Activated T-helper 1 cell treated with anti-CD3 and anti-CD28 coated beads, Interleukin-12 subunit alpha, Interleukin-12 subunit beta, Interleukin-2, Interleukin-4 antibody, amounts not matched to agents 30 ng/mL and 10 ng/mL and 1 ng/mL, durations not matched to agents 14 hours and 24 hours and 36 hours (primary cell): ENCODE measurements at regions not wholly inside any gene's neighbourhood (a gene's known extent, or its start where the extent isn't known, plus 50 kb on each side); places are given as distances from the start of the nearest gene placed in this dataset.
"Not testable (repeated sequence)": the region's sequence is repeated elsewhere in the genome, so short reads cannot be mapped to it uniquely, and the experiment has no call there.

ENCODE experiments used
- DNase-seq: peaks from one replicate; pipeline ENCODE4 v3.0.0; 2021; ENCODE audit warnings: low spot score
- H3K27ac Mint-ChIP-seq: one replicate; pipeline ENCODE4 v1.8.0; 2021; ENCODE audit warnings: mild to moderate bottlenecking, mixed read lengths
- H3K27me3 Mint-ChIP-seq: one replicate; pipeline ENCODE4 v1.8.0; 2022; ENCODE audit warnings: mild to moderate bottlenecking, moderate library complexity, mixed read lengths; ENCODE audit not compliant: insufficient read depth
- H3K36me3 Mint-ChIP-seq: one replicate; pipeline ENCODE4 v1.8.0; 2021; ENCODE audit warnings: low read depth, mixed read lengths
- H3K4me1 Mint-ChIP-seq: one replicate; pipeline ENCODE4 v1.8.0; 2021; ENCODE audit warnings: low read depth, mixed read lengths
- H3K4me3 Mint-ChIP-seq: one replicate; pipeline ENCODE4 v1.8.0; 2021; ENCODE audit warnings: mild to moderate bottlenecking, moderate library complexity, mixed read lengths
- H3K9me3 Mint-ChIP-seq: one replicate; pipeline ENCODE4 v1.8.0; 2021; ENCODE audit warnings: mixed read lengths
- intact Hi-C: fragments of 100-400 bp; cut with micrococcal nuclease; formaldehyde crosslinking; loops from one replicate; pipeline ENCODE4 v1.15.1; 2024

DNA sequence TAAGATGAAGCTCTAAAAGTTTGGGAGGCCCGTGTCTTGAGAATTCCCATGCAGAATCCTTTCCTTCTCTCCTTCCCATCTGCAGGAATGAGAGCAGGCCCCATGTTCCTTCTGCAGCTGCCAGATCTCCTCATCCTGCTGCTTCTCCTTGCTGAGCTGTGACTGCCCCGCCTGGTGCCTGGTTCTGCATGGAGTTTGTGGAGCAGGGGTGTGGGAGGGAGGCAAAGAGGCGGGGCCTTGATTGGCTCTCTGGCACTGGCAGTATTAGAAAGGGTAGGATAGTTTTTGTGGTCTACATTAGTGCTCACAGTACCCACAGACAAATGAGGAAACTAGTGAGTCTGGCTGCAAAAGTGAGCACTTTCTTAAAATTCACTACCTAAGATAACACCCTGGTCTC is 91.1 kb upstream of the CLPB start:
- Mint-ChIP-seq H3K9me3 (no peaks in the 10 kb centered on the region), H3K27ac (no peak overlapping the region), H3K36me3 (peaks cover 1% of the 10 kb centered on the region), H3K4me3 (no peak overlapping the region), H3K27me3 (peaks cover 11% of the 10 kb centered on the region), H3K4me1 (peaks cover 12% of the 10 kb centered on the region)
- DNase-seq: no peak
- intact Hi-C loops: no loop called here

DNA sequence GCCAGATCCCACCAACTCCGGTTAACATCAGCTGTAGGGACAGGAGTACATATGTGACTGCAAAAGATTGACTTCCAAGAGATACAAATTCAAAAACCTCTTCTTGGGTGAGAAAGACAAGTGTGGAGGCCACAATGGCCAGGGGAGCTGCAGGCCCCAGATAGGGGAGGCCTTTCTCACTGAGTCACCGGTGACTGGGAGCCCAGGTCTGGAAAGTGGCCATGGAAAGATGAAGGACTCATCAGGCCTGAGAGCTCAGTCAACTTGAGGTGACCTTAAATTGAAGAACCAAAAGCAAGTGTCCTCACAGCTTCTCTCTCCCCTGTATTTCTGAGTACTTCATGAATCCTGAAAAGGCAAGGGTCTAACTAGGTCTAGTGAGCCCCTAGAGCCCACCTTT is 90.4 kb upstream of the CLPB start:
- no peak for DNase-seq
- H3K9me3 Mint-ChIP-seq: no peaks in the 10 kb centered on the region
- H3K27ac Mint-ChIP-seq: no peak overlapping the region
- H3K4me1 Mint-ChIP-seq: peaks cover 20% of the 10 kb centered on the region
- peaks cover 11% of the 10 kb centered on the region for H3K27me3 Mint-ChIP-seq
- intact Hi-C loops: no loop called here
- no peak overlapping the region for H3K4me3 Mint-ChIP-seq
- peaks cover 1% of the 10 kb centered on the region for H3K36me3 Mint-ChIP-seq

DNA sequence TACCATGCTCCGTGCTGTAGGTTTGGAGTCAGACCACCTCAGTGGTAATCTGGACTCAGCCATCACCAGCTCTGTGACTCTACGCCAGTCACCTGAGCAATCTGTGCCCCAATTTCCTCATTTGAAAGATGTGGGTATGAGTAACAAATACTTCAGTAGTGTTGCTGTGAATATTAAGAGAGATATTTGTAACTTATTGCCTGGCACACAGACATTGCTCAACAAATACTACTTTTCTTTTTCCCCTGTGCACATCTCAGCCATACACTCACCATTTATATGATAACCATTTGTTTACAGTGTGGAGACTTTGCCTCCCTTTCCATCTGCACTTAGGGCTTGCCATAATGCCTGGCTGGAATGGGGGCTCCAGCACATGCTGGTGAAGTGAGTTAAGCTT is 89.7 kb upstream of the CLPB start:
- Mint-ChIP-seq H3K9me3 (no peaks in the 10 kb centered on the region), H3K36me3 (peaks cover 1% of the 10 kb centered on the region), H3K4me3 (no peak overlapping the region), H3K27ac (no peak overlapping the region), H3K27me3 (peaks cover 11% of the 10 kb centered on the region), H3K4me1 (peaks cover 27% of the 10 kb centered on the region)
- DNase-seq: no peak
- intact Hi-C loops: no loop called here

DNA sequence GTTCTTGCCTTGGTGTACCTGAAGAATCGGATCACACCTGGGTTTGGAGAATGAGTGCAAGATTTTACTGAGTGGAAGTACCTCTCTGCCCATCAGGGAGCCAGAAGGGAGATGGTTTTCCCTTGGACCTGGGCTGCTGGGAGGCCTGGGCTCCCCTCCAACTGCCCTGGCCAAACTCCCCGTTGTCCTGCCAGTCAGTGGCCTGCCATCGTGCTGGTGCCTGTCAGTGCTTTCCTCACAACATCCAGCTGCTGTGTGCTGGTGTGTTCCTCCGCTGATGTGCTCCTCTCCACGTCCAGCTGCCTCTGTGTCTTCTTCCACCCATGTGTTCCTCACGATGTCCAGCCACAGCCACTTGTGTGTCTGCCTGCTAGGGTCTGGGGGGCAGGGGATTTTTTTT is 87.9 kb upstream of the CLPB start:
- Mint-ChIP-seq H3K9me3 (no peaks in the 10 kb centered on the region), H3K27me3 (peaks cover 5% of the 10 kb centered on the region), H3K4me3 (no peak overlapping the region), H3K36me3 (peaks cover 1% of the 10 kb centered on the region), H3K4me1 (peaks cover 29% of the 10 kb centered on the region), H3K27ac (no peak overlapping the region)
- intact Hi-C loops: no loop called here
- DNase-seq: no peak

DNA sequence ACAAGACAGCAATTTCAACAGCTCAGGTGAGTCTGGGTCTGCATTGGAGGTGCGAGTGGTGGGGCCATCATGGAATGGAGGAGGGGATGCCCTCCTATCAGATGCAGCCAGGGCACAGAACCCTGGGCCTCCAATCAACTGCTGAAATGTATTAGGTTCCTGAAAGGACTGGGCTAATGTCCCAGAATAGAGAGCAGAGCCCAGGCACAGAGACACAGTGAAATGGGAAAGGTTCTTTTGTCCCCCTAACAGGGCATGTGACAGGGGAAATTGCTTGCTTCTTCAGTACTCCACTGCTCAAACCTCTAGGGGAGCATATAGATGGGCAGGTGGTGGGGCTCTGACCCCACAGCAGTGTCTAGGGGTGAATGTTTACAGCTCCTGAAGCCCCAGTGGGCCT is 87.3 kb upstream of the CLPB start:
- peaks cover 29% of the 10 kb centered on the region for H3K4me1 Mint-ChIP-seq
- H3K36me3 Mint-ChIP-seq: peaks cover 1% of the 10 kb centered on the region
- peaks cover 7% of the 10 kb centered on the region for H3K27me3 Mint-ChIP-seq
- intact Hi-C loops: loop anchor here (2.0 kb wide), 1 partner anchor 39 kb away; no protein-coding TSS in a partner anchor
- DNase-seq: no peak
- H3K27ac Mint-ChIP-seq: no peak overlapping the region
- H3K9me3 Mint-ChIP-seq: no peaks in the 10 kb centered on the region
- no peak overlapping the region for H3K4me3 Mint-ChIP-seq

DNA sequence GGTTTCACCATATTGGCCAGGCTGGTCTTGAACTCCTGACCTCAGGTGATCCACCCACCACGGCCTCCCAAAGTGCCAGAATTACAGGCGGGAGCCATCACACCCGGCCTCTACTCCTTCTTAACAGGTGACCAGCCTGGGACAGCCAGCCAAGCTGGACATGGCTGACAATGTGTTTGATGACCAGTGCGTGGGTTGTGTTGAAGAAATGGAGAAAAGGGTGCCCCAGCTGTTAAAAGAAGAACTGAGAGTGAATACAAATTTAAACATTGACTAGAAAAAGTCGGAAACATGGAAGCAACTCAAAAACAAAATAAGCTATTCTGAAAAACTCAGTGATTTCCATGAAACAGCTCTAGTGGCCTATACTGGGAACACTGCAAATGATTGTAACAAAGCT is 86.5 kb upstream of the CLPB start:
- H3K36me3 Mint-ChIP-seq: peaks cover 1% of the 10 kb centered on the region
- no peak overlapping the region for H3K27ac Mint-ChIP-seq
- peaks cover 11% of the 10 kb centered on the region for H3K27me3 Mint-ChIP-seq
- H3K9me3 Mint-ChIP-seq: peaks cover 3% of the 10 kb centered on the region
- peaks cover 29% of the 10 kb centered on the region for H3K4me1 Mint-ChIP-seq
- H3K4me3 Mint-ChIP-seq: no peak overlapping the region
- DNase-seq: no peak
- intact Hi-C loops: loop anchor here (1.0 to 2.0 kb wide), 2 partner anchors 38 to 147 kb away; no protein-coding TSS in a partner anchor

DNA sequence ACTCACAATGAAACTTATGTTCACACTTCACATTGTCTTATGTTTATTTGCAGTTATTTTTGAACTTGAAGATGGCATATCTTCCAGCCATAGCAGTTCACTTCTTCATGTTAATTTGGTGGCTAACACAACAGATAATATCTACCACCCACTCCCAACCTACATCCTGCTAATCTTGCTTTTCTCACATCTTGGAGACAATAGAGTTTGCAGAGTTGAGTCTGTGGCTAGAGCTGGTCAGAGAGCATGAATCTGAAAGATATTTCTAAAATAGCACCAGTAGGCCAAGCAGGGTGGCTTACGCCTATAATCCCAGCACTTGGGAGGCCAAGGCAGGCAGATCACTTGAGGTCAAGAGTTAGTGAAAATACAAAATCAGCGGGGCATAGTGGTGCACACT is 85.6 kb upstream of the CLPB start:
- peak overlapping the region; percentile 71 for H3K4me3 Mint-ChIP-seq
- peak; percentile 25 for DNase-seq
- H3K36me3 Mint-ChIP-seq, H3K9me3 Mint-ChIP-seq: not testable (repeated sequence)
- H3K27ac Mint-ChIP-seq: peak overlapping the region; percentile 75
- H3K4me1 Mint-ChIP-seq: peaks cover 29% of the 10 kb centered on the region
- peaks cover 15% of the 10 kb centered on the region for H3K27me3 Mint-ChIP-seq
- intact Hi-C loops: loop anchor here (1.0 to 2.0 kb wide), 2 partner anchors 37 to 148 kb away; no protein-coding TSS in a partner anchor

DNA sequence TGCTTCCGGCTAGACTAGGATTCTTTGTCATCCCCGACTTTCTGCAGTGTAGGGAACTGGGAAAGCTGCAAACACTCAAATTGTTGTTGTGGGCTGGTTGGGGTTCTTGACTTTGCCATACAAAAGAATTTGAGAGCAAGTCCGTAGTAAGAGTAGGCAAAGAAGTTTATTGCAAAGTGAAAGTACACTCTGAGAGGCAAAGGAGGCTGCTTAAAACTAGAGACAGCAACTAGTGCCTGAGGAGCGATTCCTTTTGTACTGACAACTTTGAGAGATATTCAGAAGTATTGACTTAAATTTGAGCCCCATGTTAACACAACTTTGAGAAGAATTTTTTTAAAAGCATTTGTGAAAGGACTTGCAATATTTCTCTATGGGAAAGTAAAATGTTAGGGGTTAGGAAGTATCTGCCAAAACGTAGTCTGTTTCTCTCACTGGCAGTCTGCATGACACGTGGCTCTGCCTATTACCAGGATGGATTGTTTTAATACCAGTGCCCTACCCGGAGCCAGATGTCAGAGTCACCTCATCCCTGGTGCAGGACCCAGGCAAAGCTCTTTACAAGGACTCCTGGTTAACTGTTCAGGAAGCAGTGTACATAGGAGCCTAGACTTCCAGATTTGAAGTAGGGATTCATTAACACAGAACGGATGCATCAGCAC is 85.0 kb upstream of the CLPB start:
- H3K9me3 Mint-ChIP-seq: peaks cover 3% of the 10 kb centered on the region
- H3K27me3 Mint-ChIP-seq: peaks cover 16% of the 10 kb centered on the region
- H3K27ac Mint-ChIP-seq: peak overlapping the region; percentile 63
- peaks cover 29% of the 10 kb centered on the region for H3K4me1 Mint-ChIP-seq
- H3K36me3 Mint-ChIP-seq: peaks cover 1% of the 10 kb centered on the region
- intact Hi-C loops: no loop called here
- DNase-seq: peak; percentile 8
- H3K4me3 Mint-ChIP-seq: peak overlapping the region; percentile 71

DNA sequence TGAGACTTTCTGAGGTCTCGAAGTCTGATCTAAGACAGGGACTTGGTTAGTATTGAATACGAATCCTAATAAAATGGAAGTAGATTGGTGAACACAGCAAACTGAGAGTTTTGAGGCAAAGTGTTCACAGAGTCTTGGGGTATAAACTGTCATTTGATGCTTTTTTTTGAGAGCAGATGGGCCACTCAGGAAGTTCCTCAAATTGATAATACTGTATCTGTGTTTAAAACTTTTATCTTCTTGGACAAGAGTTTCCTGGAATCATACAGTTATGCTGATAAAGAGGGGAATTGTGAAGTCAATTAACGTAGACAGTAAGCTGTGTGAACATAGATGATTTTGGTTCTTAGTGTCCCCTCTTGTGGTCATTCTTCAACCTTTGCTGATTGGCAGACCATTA is 80.0 kb upstream of the CLPB start:
- peaks cover 23% of the 10 kb centered on the region for H3K9me3 Mint-ChIP-seq
- intact Hi-C loops: no loop called here
- DNase-seq: no peak
- peaks cover 2% of the 10 kb centered on the region for H3K36me3 Mint-ChIP-seq
- H3K27ac Mint-ChIP-seq: no peak overlapping the region
- peaks cover 15% of the 10 kb centered on the region for H3K27me3 Mint-ChIP-seq
- peaks cover 5% of the 10 kb centered on the region for H3K4me1 Mint-ChIP-seq
- H3K4me3 Mint-ChIP-seq: no peak overlapping the region

DNA sequence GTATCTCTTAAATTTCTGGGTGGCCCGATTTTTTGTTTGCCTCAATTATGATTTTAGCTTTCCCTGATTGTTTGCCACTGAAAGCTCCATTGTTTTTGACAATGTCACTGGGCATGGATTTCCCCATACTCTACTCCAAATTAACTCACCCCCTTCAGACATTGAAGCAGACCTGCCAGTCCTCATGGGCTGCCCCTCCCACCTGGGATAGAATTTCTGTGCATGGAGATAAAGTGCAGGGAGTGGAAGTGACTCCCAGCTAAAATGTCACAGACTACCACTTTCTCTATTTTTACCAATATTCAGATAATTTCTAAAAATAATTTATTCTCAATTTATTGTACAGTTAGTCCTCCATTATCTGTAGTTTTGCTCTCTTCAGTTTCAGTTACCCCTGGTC is 79.1 kb upstream of the CLPB start:
- H3K27ac Mint-ChIP-seq: no peak overlapping the region
- no peak for DNase-seq
- peaks cover 25% of the 10 kb centered on the region for H3K9me3 Mint-ChIP-seq
- intact Hi-C loops: no loop called here
- H3K27me3 Mint-ChIP-seq: peaks cover 15% of the 10 kb centered on the region
- H3K4me3 Mint-ChIP-seq: no peak overlapping the region
- no peaks in the 10 kb centered on the region for H3K4me1 Mint-ChIP-seq
- peaks cover 2% of the 10 kb centered on the region for H3K36me3 Mint-ChIP-seq

DNA sequence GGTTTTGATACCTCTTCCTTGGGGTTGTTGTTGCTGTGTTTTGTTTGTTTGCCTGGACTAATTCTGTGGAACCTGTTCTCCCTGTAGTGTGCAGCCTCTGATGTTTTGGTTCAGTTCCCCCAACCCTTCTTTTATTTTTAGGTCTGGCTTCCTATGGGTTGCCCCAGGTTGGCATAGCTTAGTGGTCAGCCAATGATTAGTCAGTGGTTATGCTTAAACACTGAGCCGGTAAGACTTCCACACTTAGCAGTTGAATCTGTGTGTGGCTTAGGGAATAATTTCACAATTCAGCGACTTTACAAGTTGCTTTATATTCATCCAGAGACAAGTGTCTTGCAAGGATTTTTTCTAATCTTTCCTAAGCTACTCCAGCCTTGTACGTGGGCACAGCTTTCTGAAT is 78.6 kb upstream of the CLPB start:
- no peaks in the 10 kb centered on the region for H3K4me1 Mint-ChIP-seq
- H3K27me3 Mint-ChIP-seq: peaks cover 15% of the 10 kb centered on the region
- H3K9me3 Mint-ChIP-seq: peaks cover 25% of the 10 kb centered on the region
- H3K27ac Mint-ChIP-seq: no peak overlapping the region
- intact Hi-C loops: no loop called here
- H3K4me3 Mint-ChIP-seq: no peak overlapping the region
- peaks cover 2% of the 10 kb centered on the region for H3K36me3 Mint-ChIP-seq
- DNase-seq: no peak

DNA sequence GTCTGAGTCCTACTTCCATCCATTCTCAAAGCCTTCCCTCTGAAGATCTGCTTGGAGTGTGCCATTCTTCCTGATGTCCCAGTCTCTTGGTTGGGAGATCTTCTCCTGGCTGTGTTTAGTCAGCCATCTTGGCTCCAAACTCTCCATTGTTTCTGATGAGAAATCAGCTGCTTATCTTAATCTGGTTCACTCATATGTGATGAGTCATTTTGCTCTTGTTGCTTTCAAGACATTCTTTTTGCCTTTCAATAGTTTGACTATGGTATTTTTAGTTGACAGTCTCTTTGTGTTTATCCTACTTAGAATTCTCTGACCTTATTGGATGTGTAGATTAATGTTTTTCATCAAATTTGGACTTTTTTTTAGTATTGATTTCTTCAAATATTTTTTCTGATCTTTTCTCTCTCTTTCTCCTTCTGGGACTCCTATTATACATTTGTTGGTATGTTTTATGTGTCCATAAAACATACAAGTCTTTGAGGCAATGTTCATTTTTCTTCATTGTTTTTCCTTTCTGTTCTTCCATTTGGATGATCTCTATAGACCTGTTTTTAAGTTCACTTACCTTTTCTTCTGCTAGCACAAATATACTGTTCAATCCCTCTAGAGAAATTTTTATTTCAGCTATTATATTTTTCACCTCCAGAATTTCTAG is 77.2 kb upstream of the CLPB start:
- H3K9me3 Mint-ChIP-seq: peaks cover 24% of the 10 kb centered on the region
- peaks cover 13% of the 10 kb centered on the region for H3K27me3 Mint-ChIP-seq
- H3K27ac Mint-ChIP-seq: no peak overlapping the region
- no peak overlapping the region for H3K4me3 Mint-ChIP-seq
- intact Hi-C loops: no loop called here
- H3K4me1 Mint-ChIP-seq: no peaks in the 10 kb centered on the region
- peaks cover 2% of the 10 kb centered on the region for H3K36me3 Mint-ChIP-seq
- no peak for DNase-seq

DNA sequence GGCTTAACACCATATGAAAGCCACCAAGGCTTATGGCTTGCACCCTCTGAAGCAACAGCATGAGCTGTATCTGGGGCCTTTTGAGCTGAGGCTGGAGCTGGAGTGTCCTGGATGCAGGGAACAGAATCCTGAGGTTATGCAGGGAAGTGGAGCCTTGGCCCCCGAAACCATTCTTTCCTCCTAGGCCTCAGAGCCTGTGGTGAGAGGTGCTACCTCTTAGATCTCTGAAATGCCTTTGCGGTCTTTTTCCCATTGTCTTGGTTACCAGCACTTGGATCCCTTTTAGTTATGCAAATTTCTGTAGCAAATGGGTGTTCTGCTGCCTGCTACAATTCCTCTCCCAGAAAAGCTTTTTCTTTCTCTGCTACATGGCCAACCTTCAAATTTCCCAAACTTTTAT is 72.7 kb upstream of the CLPB start:
- Mint-ChIP-seq H3K4me1 (no peaks in the 10 kb centered on the region), H3K9me3 (peaks cover 34% of the 10 kb centered on the region), H3K36me3 (peaks cover 2% of the 10 kb centered on the region), H3K27me3 (peaks cover 12% of the 10 kb centered on the region), H3K27ac (no peak overlapping the region), H3K4me3 (no peak overlapping the region)
- intact Hi-C loops: no loop called here
- DNase-seq: no peak
